ENCODE measurements at regions not wholly inside any gene's neighbourhood (a gene's known extent, or its start where the extent isn't known, plus 50 kb on each side); places are given as distances from the start of the nearest gene placed in this dataset.

GRCh38 chr5:99795031-99795430 is 740.1 kb upstream of the FAM174A start:
- TF ChIP-seq, protein P1, sequence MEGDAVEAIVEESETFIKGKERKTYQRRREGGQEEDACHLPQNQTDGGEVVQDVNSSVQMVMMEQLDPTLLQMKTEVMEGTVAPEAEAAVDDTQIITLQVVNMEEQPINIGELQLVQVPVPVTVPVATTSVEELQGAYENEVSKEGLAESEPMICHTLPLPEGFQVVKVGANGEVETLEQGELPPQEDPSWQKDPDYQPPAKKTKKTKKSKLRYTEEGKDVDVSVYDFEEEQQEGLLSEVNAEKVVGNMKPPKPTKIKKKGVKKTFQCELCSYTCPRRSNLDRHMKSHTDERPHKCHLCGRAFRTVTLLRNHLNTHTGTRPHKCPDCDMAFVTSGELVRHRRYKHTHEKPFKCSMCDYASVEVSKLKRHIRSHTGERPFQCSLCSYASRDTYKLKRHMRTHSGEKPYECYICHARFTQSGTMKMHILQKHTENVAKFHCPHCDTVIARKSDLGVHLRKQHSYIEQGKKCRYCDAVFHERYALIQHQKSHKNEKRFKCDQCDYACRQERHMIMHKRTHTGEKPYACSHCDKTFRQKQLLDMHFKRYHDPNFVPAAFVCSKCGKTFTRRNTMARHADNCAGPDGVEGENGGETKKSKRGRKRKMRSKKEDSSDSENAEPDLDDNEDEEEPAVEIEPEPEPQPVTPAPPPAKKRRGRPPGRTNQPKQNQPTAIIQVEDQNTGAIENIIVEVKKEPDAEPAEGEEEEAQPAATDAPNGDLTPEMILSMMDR (IDR thresholded peaks at IDR 0.05; ENCODE audit: low read depth, low read length, missing control alignments) = no peak
- no peak for DNase-seq (ENCODE audit: low read depth)
- in situ Hi-C loops (cut with HindIII; ENCODE audit: low sequenced_read_pairs) = no loop called here
- no peak overlapping the region for H3K4me3 ChIP-seq (ENCODE audit: low read depth, low read length)

- TF ChIP-seq, protein P1 (IDR thresholded peaks at IDR 0.05; ENCODE audit: low read depth, low read length, missing control alignments) = no peak
- H3K4me3 ChIP-seq (ENCODE audit: low read depth, low read length) = no peak overlapping the region
- DNase-seq (ENCODE audit: low read depth) = no peak
- in situ Hi-C loops (cut with HindIII; ENCODE audit: low sequenced_read_pairs) = no loop called here
Measured at GRCh38 chr5:99788482-99788881, 746.7 kb upstream of the FAM174A start.

GRCh38 chr5:99775189-99775588 is 760.0 kb upstream of the FAM174A start:
- TF ChIP-seq, protein P1 (IDR thresholded peaks at IDR 0.05; ENCODE audit: low read depth, low read length, missing control alignments) = no peak
- H3K4me3 ChIP-seq (ENCODE audit: low read depth, low read length) = no peak overlapping the region
- DNase-seq (ENCODE audit: low read depth) = no peak
- in situ Hi-C loops (cut with HindIII; ENCODE audit: low sequenced_read_pairs) = no loop called here

GRCh38 chr5:99773290-99773689 is 761.9 kb upstream of the FAM174A start:
- TF ChIP-seq, protein P1 (IDR thresholded peaks at IDR 0.05; ENCODE audit: low read depth, low read length, missing control alignments) = no peak
- in situ Hi-C loops (cut with HindIII; ENCODE audit: low sequenced_read_pairs) = no loop called here
- H3K4me3 ChIP-seq (ENCODE audit: low read depth, low read length) = no peak overlapping the region
- no peak for DNase-seq (ENCODE audit: low read depth)

GRCh38 chr5:99771296-99771695 is 763.9 kb upstream of the FAM174A start:
- no peak overlapping the region for H3K4me3 ChIP-seq (ENCODE audit: low read depth, low read length)
- TF ChIP-seq, protein P1 (IDR thresholded peaks at IDR 0.05; ENCODE audit: low read depth, low read length, missing control alignments) = no peak
- DNase-seq (ENCODE audit: low read depth) = no peak
- in situ Hi-C loops (cut with HindIII; ENCODE audit: low sequenced_read_pairs) = no loop called here

- H3K4me3 ChIP-seq (ENCODE audit: low read depth, low read length) = no peak overlapping the region
- TF ChIP-seq, protein P1 (IDR thresholded peaks at IDR 0.05; ENCODE audit: low read depth, low read length, missing control alignments) = no peak
- in situ Hi-C loops (cut with HindIII; ENCODE audit: low sequenced_read_pairs) = no loop called here
- DNase-seq (ENCODE audit: low read depth) = no peak
Measured at GRCh38 chr5:99765011-99765410, 770.2 kb upstream of the FAM174A start.
